ENCODE measurements at regions not wholly inside any gene's neighbourhood (a gene's known extent, or its start where the extent isn't known, plus 50 kb on each side); places are given as distances from the start of the nearest gene placed in this dataset.

DNA sequence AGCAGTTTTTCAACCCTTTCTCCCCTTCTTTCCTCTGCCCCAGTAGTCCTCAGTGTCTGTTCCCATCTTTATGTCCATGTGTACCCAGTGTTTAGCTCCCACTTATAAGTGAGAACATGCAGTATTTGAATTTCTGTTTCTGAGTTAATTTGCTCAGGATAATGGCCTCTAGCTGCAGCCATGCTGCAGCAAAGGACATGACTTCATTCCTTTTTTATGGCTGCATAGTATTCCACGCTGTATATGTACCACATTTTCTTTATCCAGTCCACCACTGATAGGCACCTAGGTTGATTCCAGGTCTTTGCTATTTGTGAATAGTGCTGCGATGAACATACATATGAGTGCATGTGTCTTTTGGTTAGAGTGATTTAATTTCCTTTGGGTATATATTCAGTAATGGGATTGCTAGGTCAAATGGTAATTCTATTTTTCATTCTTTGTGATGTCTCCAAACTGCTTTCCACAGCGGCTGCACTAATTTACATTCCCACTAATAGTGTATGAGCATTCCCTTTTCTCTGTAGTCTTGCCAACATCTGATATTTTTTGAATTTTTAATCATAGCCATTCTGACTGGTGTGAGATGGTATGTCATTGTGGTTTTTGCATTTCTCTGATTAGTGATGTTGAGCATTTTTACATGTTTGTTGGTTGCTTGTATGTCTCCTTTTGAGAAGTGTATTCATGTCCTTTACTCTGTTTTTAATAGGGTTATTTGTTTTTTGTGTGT is 54.6 kb upstream of the ANK2 start:
- Histone ChIP-seq H3K9me3 (ENCODE audit: control insufficient read depth, insufficient read depth, low read length) (no peaks in the 10 kb centered on the region), H3K27ac (ENCODE audit: low read depth, low read length) (no peak overlapping the region), H3K4me1 (ENCODE audit: control insufficient read depth, insufficient read depth, low read length) (0 out of 2 replicates have a peak, but pooled peaks cover 4% of the 10 kb centered on the region), H3K27me3 (ENCODE audit: control insufficient read depth, insufficient read depth, low read length) (no peaks in the 10 kb centered on the region), H3K4me3 (ENCODE audit: low read depth, low read length) (no peak overlapping the region), H3K36me3 (ENCODE audit: control insufficient read depth, insufficient read depth, low read length) (no peaks in the 10 kb centered on the region), H3K9ac (ENCODE audit: low read depth, low read length) (no peak overlapping the region)
